T-helper 9 cell (primary cell): ENCODE measurements at regions not wholly inside any gene's neighbourhood (a gene's known extent, or its start where the extent isn't known, plus 50 kb on each side); places are given as distances from the start of the nearest gene placed in this dataset.
"Not testable (repeated sequence)": the region's sequence is repeated elsewhere in the genome, so short reads cannot be mapped to it uniquely, and the experiment has no call there.

ENCODE experiments used
- DNase-seq: peaks from one replicate; pipeline ENCODE4 v3.0.0-alpha.2; 2020

DNA sequence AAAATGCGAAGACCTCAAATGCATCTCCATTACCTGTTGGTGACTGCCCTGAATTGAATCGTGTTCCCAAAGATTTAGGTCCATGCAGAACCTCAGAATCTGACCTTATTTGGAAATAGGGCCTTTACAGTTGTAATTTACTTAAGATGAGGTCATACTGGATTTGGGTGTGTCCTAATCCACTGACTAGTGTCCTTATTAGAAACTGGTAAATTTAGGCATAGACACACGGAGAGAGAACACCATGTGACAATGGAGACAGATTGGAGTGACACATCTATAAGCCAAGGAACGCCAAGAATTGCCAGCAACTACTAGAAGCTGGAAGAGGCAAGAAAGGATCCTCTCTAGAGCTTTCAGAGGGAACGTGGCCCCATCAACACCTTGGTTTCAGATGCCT, 203.1 kb downstream of the SMAD2 start:
- DNase-seq, result no peak

DNA sequence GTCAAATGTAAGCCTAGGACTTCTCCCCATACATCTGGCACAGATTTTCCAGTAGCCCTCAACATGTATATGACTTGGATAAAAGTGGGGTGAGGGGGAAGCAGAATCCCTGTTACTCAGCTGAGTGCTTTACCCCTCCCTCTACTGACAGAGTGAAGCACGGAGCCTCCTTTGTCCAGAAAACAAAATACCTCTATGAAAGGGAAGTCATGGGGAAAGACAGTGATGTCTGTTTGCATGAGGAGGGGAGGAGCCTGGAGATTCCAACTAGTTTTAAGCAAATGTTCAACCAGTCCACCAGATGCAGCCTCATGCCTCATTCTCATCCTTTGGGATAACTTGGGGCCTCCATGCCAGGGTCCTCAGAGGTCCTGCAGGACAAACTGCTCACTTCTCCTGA, 203.9 kb downstream of the SMAD2 start:
- no peak for DNase-seq

DNA sequence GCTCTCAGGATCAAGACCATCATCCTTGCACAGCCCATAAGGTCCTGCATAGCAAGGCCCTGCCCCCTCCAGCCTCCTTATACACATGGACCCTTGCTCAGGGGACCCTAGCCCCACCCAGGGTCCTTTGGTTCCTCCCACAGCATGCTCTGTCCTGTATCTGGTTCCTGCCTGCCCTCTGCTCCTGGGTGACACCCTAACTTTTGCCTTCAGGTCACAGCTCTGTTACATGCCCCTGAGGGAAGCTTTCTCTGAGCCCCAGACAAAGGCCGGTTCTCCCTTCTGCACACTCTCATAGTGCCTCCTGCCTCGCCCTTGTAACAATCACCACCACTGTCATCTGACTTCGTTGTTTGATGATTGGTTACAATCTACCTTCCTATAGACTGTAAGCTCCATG, 204.8 kb downstream of the SMAD2 start:
- no peak for DNase-seq

DNA sequence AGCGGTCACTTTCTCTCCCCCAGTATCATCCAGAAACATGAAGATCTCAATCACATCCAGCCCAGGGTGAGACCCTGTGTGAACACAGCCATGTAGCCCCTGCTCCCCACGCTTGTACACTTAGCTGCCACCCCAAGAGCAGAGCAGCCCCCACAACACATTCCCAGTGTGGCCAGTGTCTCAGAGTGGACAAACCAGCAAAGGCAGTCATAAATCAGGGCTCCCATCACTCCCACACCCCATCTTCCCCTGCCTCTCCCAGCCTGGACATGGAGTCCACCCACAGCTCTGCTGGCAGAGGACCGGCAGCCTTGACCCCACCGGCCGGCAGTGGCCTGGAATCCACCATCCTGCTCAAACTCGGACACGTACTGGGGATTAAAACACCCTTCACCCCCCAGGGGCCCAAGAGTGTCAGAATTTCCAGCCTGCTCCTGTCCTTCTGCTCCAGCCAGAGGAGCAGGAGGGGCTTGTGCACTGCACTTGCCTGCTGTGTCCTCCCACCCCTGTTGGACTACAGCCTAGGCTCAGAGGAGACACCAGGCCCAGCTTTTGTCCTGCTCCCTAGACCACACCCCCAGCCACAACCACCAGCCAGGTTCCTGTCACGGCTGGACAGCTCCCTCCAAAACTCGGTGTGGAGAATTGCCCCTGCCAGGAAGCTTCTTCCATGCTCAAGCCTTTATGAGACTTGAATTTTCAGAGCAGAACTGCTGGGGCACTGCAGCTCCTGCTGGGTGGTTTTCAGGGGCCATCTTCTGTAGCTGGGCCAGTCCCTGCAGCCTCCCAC, 206.1 kb downstream of the SMAD2 start:
- DNase-seq, result no peak

DNA sequence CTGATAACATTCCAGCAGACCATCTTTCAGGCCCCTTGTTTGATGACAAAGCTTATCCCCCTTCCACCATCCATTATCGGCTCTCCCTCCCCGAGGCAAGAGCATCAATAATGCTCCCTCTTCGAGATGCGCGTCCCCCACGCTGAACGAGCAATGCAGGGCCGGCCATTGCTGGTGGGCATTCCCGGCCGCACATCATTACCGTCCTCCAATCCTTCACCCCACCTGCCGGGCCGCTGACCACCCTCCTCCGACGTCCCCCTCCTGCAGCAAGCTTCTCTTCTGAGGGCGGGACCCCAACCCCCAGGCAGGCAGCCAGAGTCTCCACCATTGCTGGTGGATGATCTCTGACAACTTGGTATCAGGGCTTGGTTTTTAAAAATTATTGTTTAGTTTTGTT, 208.6 kb downstream of the SMAD2 start:
- DNase-seq, result no peak

DNA sequence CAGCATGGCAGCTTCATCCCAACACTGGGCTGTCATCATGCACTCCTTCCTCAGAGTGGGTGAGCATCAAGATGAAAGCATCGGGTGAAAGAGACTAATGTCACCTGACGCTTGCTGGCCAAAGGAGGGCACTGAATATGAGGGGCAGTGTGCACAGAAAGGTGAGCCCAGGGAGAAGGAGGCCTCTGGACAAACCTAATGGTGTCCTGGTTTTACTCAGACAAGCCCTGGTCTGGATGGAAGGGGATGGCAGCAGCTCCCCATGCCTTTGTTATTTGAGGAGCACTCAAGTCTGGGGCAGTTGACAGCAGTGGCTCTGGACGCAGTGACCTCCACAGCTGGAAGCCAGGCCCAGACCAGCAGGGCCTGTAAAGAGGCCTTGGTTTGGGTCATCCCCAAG, 209.7 kb downstream of the SMAD2 start:
- no peak for DNase-seq

DNA sequence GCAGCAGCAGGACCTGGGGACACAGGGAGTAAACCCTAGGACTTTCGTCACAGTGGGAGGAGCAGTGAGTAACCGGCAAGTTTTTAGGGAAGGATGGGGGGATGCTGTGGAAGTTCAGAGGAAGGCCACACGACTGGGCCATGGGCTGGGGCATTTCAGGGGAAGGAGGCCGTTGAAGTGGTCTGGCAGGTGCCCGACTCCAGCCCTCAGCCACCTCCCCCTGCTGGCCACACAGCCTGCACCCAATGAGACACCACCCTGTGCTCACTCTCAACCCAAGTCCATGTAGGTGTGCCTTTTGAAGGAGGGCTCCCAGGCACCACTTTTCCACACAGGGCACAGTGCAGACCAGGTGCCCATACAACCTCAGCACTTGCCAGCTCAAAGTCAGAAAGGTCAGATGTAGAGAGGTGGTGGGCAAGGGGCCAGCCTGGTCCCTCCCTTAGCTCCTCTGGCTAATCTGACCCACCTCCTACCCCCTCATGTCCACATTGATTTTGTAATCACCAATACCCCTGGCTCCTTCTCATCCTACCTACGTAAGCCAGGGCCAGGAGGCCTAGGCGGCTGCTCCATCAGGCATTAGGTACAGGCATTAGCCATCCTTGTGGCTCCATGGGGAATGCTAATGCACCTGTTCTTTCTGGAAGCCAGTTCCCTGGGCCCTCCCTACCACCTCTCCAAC, 211.2 kb downstream of the SMAD2 start:
- DNase-seq, result no peak

DNA sequence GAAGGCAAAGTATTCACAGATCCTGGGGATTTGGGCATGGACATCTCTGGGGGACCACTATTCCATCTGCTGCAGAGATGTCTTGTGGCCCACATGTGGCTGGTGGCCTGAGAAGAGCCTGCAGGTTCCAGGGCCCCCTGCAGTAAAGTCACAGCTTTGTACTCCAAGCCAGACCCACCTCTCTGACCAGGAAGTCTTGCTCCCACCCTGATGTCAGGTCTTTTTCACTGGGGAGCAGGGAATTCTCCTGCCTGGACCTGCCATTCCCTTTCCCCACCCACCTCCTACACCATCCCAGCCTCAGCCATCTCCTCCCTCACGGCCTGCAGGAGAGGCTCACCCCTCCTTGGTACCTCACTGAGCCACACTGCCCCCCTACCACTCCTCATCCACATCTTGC, 211.8 kb downstream of the SMAD2 start:
- DNase-seq, result no peak

DNA sequence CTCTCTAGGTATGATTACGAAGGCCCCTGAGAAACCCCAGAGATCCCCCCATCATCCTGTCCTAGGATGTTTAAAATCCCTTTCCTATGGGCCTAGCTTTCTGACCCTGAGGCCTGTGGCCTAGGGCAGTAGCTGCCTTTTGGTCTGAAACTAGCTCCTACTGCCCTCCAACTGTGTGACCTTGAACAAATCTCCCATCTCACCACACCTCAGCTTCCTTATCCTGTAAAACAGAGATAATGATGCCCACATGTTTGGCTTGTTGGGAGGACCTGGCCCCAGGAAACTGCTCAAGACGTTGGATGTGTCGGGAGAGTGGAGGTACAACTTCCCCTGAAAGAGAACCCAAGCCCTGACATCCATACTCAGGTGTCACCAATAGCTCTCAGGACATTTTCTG, 213.2 kb downstream of the SMAD2 start:
- no peak for DNase-seq

DNA sequence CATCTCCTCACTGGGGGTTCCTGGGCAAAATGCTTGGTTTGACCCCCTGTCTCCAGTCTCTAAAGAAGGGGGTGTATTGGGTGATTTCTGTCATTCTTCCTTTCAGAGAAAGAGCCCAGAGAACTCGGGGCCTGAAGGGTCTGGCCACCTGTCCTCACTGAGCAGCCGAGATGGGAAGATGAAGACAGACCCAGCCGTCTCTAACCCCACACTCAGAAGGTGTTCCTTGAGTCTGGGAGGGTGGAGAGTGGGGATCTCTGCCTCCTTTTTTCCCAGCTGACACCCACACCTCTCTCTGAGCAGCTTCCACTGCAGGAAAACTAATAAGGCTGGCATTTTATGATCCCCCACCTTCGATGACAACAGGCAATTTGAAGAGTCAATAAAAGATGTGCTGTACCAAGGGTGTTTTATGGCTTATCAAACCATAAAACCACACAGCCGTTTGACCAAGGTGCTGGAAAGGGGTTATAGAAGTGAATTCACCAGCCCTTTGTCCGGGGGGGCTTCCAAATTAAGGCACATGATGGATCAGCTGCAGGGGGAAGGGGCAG, 213.8 kb downstream of the SMAD2 start:
- DNase-seq, result no peak

DNA sequence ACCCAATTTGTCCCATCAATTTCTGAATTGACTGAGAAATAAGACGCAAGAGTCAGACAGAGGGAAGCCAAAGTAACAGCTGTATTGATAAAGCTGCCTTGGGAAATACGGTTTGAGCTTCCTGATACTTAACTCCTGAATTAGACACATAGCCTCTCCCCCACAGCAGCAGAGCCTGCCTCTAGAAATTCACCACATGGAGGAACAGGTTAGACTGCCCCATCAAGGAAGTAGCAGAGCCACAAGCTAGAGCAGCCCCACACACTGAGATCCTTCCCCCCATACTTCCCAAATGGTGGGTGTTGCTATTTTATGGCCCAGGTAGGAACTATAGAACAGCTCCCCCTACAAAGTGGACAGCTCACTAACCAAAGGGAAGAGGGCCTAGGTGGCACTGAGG, 220.0 kb downstream of the SMAD2 start:
- DNase-seq, result no peak

DNA sequence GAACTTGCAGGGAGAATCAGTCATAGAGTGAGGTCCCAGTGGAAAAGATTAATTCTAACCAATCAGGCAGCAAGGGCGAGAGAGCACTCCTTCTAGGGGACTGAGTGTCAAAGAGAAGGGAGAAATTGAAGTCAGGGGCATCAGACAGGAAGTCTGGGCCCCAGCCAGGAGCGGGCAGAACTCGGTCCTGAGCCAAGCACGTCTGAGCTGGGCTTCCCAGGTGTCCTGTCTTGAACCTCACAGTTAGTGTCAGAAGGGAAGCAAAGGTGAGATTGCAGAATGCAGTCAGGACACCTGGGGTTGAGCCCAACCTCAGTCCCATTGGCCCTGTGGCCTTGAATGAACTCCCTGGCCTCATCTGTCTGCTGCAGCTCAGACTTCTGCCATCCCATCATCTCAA, 220.9 kb downstream of the SMAD2 start:
- DNase-seq, result no peak

DNA sequence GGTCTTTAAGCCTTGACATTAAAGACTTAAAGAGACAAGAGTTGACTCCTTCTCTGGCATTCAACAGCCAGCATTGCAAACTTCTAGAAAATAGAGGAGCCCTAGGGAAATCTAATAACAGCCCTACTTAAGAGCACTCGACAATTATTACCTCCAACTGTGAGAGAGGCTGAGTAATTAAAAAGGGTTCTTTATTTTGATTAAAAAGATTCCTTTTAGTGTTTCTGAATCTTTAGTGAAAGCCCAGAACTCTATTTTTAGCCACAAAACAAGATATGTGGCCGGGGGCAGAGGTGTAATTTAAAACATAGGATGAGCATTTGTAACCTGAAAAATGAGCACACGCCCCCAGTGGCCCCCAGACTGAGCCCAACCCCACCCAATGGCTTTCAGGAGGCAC, 222.3 kb downstream of the SMAD2 start:
- DNase-seq, result no peak

DNA sequence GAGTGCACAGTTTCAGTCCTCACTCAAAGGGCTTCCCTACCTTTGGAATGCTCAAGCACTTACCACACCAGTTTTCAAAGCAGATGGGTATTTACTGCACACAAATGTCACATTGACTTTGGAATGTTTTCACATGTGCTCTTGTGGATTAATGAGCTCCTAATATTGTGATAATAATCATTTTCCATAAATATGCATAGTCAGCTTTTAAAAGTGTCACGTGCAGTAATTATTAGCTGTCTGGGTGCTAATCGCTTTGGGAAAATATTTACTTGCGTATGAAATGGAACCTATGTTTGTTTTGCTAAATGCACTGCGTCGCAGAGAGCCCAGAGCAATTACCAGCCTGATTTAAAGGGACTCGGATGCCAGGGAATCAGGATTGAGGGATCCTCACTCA, 229.3 kb downstream of the SMAD2 start:
- no peak for DNase-seq

DNA sequence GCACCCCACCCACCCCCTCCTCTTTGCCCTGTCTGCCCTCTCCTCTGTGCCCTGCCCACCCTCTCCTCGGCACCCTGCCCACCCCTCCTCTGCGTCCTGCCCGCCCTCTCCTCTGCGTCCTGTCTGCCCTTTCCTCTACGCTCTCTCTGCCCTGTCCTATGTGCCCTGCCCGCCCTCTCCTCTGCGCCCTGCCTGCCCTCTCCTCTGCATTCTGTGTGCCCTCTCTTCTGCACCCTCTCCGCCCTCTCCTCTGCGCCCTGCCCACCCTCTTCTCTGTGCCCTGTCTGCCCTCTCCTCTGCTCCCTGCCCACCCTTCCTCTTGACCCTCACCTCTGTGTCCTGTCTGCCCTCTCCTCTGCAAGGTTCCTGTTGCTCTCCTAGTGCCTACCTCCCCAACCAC, 233.6 kb downstream of the SMAD2 start:
- DNase-seq, result no peak

DNA sequence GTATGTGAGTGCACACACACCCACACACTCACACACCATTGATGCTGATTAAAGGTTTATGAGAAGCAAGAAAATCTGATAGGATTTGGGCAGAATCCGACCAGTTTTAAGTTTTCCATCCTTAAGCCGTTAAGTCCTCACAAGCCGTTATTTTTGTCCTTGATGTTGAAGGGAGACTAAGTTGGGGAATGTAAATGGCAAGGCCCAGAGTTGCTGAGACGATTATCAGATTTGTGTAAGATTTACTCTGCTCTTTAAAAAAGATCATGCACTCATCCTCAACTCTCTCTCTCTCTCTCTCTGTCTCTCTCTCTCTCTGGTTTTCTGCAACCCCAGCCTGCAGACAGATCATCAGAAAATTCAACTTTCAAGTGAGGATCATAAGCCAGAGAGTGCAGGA, 238.8 kb downstream of the SMAD2 start:
- DNase-seq, result no peak

DNA sequence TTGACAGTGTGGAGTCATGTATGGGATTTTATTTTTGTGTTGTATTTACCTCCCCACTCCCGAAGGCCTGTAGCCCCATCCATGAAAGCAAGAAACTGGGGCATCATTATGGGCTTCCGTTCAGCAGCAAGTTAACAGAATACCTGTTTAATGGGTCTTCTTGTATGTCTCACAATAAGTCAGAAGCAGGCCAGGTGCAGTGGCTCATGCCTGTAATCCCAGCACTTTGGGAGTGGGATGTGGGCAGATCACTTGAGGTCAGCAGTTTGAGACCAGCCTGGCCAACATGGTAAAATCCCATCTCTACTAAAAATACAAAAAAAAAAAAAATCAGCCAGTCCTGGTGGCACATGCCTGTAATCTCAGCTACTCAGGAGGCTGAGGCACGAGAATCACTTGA, 239.7 kb downstream of the SMAD2 start:
- not testable (repeated sequence) for DNase-seq

DNA sequence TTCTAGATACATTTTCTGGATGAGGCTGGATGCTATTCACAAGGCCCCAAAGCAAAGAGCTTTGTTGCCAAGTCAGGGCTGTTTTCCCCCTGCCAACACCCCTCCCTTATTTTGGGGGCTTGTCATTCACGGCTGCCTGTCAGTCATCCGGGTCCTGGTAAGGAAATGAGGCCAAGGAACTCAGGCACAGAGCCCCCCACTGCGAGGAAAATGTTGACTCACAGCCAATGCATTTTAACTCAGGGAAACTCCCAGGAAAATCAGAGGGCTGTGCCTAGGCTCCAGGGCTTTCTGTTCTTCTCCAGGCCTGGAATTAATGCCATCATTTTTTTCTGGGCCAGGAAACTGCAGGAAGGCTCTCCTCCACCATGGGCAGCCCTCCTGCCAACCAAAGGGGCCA, 241.1 kb downstream of the SMAD2 start:
- no peak for DNase-seq

DNA sequence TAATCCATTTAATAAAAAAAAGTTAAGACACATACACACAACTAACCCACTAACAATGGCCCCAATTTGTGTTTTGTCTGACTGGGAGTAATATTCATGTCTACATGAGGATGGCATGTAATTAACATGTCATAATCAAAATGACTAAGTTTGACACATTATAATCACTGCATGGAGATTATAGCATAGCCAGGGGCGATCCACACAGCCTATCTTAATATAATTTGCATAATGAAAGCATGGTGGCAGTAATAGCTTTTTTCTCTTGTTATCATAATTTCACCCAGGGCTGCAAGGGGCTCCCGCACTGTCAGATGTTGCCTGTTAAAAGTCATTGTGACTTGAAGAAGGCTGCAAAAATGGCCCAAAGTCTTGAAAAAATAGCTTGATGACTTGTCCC, 243.7 kb downstream of the SMAD2 start:
- DNase-seq, result no peak

DNA sequence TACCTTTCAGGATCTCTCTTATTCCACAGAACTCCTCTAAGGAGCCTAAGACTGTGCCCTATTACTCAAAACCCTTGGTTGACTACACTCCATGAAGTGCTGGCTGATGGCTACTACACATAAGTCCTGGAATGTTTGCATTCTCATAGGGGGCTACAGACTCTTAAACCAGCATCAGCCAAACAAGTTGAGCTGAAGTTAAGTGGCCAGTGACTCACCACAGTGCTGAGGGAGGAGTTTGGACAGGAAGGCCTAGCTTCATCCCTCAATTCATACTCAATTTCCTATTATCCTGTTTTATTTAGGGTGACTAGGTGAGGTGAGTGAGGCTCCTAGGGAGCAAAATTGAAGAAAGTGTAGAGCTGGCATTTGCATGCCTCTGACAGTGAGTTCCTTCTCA, 246.7 kb downstream of the SMAD2 start:
- DNase-seq, result no peak

DNA sequence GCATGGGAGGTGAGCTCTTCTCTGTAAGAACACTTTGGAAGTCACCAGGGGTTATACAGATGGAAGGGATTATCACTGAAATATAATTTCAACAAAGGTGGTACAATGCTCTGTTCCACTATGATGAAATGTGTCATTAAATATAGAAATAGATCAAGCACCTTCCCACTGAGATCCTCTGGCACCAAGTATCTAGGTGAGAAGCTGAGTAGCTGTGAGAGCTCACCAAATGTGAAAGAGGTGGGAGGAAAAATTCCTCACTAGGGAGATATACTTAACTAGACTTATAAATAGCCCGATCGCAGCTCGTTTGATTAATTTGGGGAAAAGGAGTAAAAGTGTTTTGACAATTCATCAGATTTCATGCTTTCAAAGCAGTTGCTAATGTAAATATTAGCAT, 247.6 kb downstream of the SMAD2 start:
- no peak for DNase-seq

DNA sequence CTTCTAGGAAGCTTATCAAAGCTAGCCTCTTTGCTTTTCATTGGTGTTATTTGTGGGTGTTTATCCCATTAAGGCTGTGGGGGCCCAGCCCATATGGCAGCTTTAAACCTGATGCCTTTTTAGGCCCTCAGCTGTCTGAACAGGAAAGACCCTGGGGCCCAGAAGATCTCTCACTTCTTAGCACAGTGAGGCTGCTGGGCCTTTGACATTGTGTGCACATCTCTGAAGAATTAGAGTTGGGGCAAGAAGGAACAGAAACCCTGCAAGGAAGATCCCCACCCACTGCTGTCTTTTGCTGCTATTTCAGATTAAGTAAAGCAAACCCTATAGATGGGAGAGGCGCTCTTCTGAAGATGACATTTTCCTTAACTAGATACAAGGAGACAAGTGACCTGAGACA, 250.0 kb downstream of the SMAD2 start:
- DNase-seq, result no peak

DNA sequence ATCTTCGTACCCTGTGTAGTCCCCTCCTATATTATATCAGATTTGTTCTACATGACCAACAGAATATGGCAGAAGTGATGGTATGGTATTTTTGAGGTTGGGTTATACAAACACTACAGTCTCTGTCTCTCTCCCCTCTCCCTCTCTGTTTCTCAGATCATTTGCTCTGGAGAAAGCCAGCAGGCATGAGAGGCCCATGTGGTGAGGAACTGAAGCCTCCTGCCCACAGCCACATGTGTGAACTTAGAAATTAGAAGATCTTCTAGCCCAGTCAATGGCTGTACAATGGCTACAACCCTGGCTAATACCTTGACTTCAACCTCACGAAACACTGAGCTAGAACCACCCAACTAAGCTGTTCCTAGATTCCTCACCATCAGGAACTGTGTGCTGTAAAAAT, 250.6 kb downstream of the SMAD2 start:
- DNase-seq, result no peak

DNA sequence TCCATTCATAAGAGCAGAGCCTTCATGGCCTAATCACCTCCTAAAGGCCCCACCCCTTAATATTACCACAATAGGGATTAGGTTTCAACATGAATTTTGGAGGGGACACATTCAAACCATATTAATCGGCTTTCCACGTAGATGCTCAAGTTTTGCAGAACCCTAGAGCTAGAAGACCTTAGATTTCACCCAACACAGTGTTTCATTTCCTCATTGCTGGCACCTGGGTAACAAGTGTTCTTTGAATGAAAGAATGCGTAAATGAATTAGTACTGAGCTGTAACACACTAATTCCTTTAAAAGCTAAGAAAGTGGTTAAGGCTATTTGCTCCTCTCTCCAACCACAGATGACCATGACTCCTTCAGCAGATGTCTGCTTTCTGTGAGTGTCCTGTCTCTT, 252.5 kb downstream of the SMAD2 start:
- no peak for DNase-seq

DNA sequence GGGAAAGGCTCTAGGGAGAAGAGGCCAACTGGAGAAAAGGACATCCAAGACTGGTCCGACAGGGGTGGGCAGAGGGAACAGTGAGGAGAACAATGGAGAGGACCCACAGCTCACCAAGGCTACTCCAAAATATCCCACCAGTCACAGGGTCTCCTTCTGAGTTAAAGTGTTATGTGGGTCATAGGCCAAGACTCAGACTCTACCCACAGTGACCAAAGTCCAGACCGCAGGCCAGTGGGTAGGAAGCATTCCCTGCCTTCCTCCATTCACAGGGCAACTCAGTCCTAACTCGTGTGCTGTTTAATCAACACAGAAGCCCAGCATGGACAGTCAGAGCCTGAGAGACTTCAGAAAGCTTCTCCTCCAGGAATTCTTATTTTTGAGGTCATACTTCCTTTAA, 260.6 kb downstream of the SMAD2 start:
- no peak for DNase-seq
